ENCODE measurements at regions not wholly inside any gene's neighbourhood (a gene's known extent, or its start where the extent isn't known, plus 50 kb on each side); places are given as distances from the start of the nearest gene placed in this dataset.
"Not testable (repeated sequence)": the region's sequence is repeated elsewhere in the genome, so short reads cannot be mapped to it uniquely, and the experiment has no call there.

GRCh38 chr5:87042554-87042953, 225.1 kb upstream of the RASA1 start:
- intact Hi-C loops (cut with micrococcal nuclease): no loop called here
- Mint-ChIP-seq H3K27ac (no peak overlapping the region), H3K9me3 (peaks cover 2% of the 10 kb centered on the region), H3K4me1 (ENCODE audit: low read depth) (no peaks in the 10 kb centered on the region), H3K4me3 (no peak overlapping the region), H3K27me3 (ENCODE audit: low read depth) (peaks cover 4% of the 10 kb centered on the region), H3K36me3 (ENCODE audit: low read depth) (peaks cover 1% of the 10 kb centered on the region)
- CTCF ChIA-PET: interaction anchor here (1.1 kb wide), 1 partner anchor 108 kb away, joined by 3 read pairs; no protein-coding TSS in a partner anchor
- DNase-seq: no peak

GRCh38 chr5:87048156-87048555, 219.5 kb upstream of the RASA1 start:
- no peak overlapping the region for H3K4me3 Mint-ChIP-seq
- CTCF ChIA-PET: no interaction called here
- peaks cover 8% of the 10 kb centered on the region for H3K9me3 Mint-ChIP-seq
- intact Hi-C loops (cut with micrococcal nuclease): loop anchor here (1.0 kb wide), 1 partner anchor 352 kb away; no protein-coding TSS in a partner anchor
- no peaks in the 10 kb centered on the region for H3K27me3 Mint-ChIP-seq (ENCODE audit: low read depth)
- H3K36me3 Mint-ChIP-seq (ENCODE audit: low read depth): no peaks in the 10 kb centered on the region
- H3K27ac Mint-ChIP-seq: no peak overlapping the region
- no peak for DNase-seq
- no peaks in the 10 kb centered on the region for H3K4me1 Mint-ChIP-seq (ENCODE audit: low read depth)

- DNase-seq; H3K4me1 Mint-ChIP-seq (ENCODE audit: low read depth); H3K4me3 Mint-ChIP-seq; H3K36me3 Mint-ChIP-seq (ENCODE audit: low read depth); H3K27ac Mint-ChIP-seq; intact Hi-C loops (cut with micrococcal nuclease); CTCF ChIA-PET; H3K27me3 Mint-ChIP-seq (ENCODE audit: low read depth); H3K9me3 Mint-ChIP-seq: not testable (repeated sequence)
Observed at GRCh38 chr5:87049012-87049411, 218.7 kb upstream of the RASA1 start.

GRCh38 chr5:87051502-87052113, 216.1 kb upstream of the RASA1 start:
- intact Hi-C loops (cut with micrococcal nuclease): no loop called here
- CTCF ChIA-PET: no interaction called here
- Mint-ChIP-seq H3K27ac (no peak overlapping the region), H3K4me1 (ENCODE audit: low read depth) (no peaks in the 10 kb centered on the region), H3K9me3 (peaks cover 8% of the 10 kb centered on the region), H3K27me3 (ENCODE audit: low read depth) (no peaks in the 10 kb centered on the region), H3K4me3 (no peak overlapping the region), H3K36me3 (ENCODE audit: low read depth) (no peaks in the 10 kb centered on the region)
- DNase-seq: no peak

- Mint-ChIP-seq H3K27me3 (ENCODE audit: low read depth) (no peaks in the 10 kb centered on the region), H3K27ac (no peak overlapping the region), H3K9me3 (peaks cover 7% of the 10 kb centered on the region), H3K4me3 (no peak overlapping the region), H3K36me3 (ENCODE audit: low read depth) (no peaks in the 10 kb centered on the region), H3K4me1 (ENCODE audit: low read depth) (no peaks in the 10 kb centered on the region)
- DNase-seq: no peak
- CTCF ChIA-PET: no interaction called here
- intact Hi-C loops (cut with micrococcal nuclease): no loop called here
Observed at GRCh38 chr5:87053146-87053545, 214.5 kb upstream of the RASA1 start.

- no peaks in the 10 kb centered on the region for H3K27me3 Mint-ChIP-seq (ENCODE audit: low read depth)
- H3K9me3 Mint-ChIP-seq: peaks cover 3% of the 10 kb centered on the region
- H3K27ac Mint-ChIP-seq: no peak overlapping the region
- no peak for DNase-seq
- H3K4me1 Mint-ChIP-seq (ENCODE audit: low read depth): no peaks in the 10 kb centered on the region
- CTCF ChIA-PET: no interaction called here
- H3K4me3 Mint-ChIP-seq: no peak overlapping the region
- peaks cover 2% of the 10 kb centered on the region for H3K36me3 Mint-ChIP-seq (ENCODE audit: low read depth)
- intact Hi-C loops (cut with micrococcal nuclease): no loop called here
Observed at GRCh38 chr5:87054821-87055220, 212.9 kb upstream of the RASA1 start.

- intact Hi-C loops (cut with micrococcal nuclease): no loop called here
- no peak overlapping the region for H3K4me3 Mint-ChIP-seq
- H3K9me3 Mint-ChIP-seq: peaks cover 13% of the 10 kb centered on the region
Observed at GRCh38 chr5:87061046-87061445, 206.6 kb upstream of the RASA1 start.

GRCh38 chr5:87069311-87069710, 198.4 kb upstream of the RASA1 start:
- no peak for DNase-seq
- Mint-ChIP-seq H3K27ac (no peak overlapping the region), H3K9me3 (no peaks in the 10 kb centered on the region), H3K36me3 (ENCODE audit: low read depth) (no peaks in the 10 kb centered on the region), H3K4me1 (ENCODE audit: low read depth) (peaks cover 6% of the 10 kb centered on the region), H3K4me3 (no peak overlapping the region), H3K27me3 (ENCODE audit: low read depth) (no peaks in the 10 kb centered on the region)
- intact Hi-C loops (cut with micrococcal nuclease): no loop called here
- CTCF ChIA-PET: no interaction called here

More at GRCh38 chr5:87061046-87061445, 206.6 kb upstream of the RASA1 start:
- CTCF ChIA-PET: no interaction called here
- Mint-ChIP-seq H3K4me1 (ENCODE audit: low read depth) (no peaks in the 10 kb centered on the region), H3K27me3 (ENCODE audit: low read depth) (no peaks in the 10 kb centered on the region), H3K36me3 (ENCODE audit: low read depth) (peaks cover 6% of the 10 kb centered on the region), H3K27ac (no peak overlapping the region)
- no peak for DNase-seq

GRCh38 chr5:87069974-87070608, 197.6 kb upstream of the RASA1 start:
- Mint-ChIP-seq H3K27me3 (ENCODE audit: low read depth) (no peaks in the 10 kb centered on the region), H3K4me3 (no peak overlapping the region), H3K9me3 (no peaks in the 10 kb centered on the region), H3K36me3 (ENCODE audit: low read depth) (no peaks in the 10 kb centered on the region), H3K4me1 (ENCODE audit: low read depth) (peaks cover 14% of the 10 kb centered on the region), H3K27ac (no peak overlapping the region)
- CTCF ChIA-PET: no interaction called here
- DNase-seq: peak; percentile 10
- intact Hi-C loops (cut with micrococcal nuclease): loop anchor here (5.0 kb wide), 1 partner anchor 312 kb away; no protein-coding TSS in a partner anchor

- intact Hi-C loops (cut with micrococcal nuclease): loop anchor here (5.0 kb wide), 1 partner anchor 308 kb away; no protein-coding TSS in a partner anchor
- CTCF ChIA-PET: interaction anchor here (1.7 kb wide), 1 partner anchor 326 kb away, joined by 4 read pairs; no protein-coding TSS in a partner anchor
- Mint-ChIP-seq H3K27me3 (ENCODE audit: low read depth) (no peaks in the 10 kb centered on the region), H3K4me3 (no peak overlapping the region), H3K4me1 (ENCODE audit: low read depth) (peaks cover 22% of the 10 kb centered on the region), H3K36me3 (ENCODE audit: low read depth) (no peaks in the 10 kb centered on the region), H3K27ac (no peak overlapping the region), H3K9me3 (no peaks in the 10 kb centered on the region)
- DNase-seq: no peak
Observed at GRCh38 chr5:87074072-87074471, 193.6 kb upstream of the RASA1 start.

GRCh38 chr5:87074934-87075541, 192.6 kb upstream of the RASA1 start:
- Mint-ChIP-seq H3K9me3 (no peaks in the 10 kb centered on the region), H3K27ac (no peak overlapping the region), H3K36me3 (ENCODE audit: low read depth) (no peaks in the 10 kb centered on the region), H3K27me3 (ENCODE audit: low read depth) (no peaks in the 10 kb centered on the region), H3K4me3 (no peak overlapping the region), H3K4me1 (ENCODE audit: low read depth) (peaks cover 24% of the 10 kb centered on the region)
- intact Hi-C loops (cut with micrococcal nuclease): loop anchor here (5.0 kb wide), 1 partner anchor 307 kb away; no protein-coding TSS in a partner anchor
- CTCF ChIA-PET: interaction anchor here (0.6 to 1.7 kb wide), 3 partner anchors 42 to 1227 kb away, joined by 3 to 4 read pairs (median 3); no protein-coding TSS in a partner anchor
- peak; percentile 17 for DNase-seq

GRCh38 chr5:87076411-87076810, 191.3 kb upstream of the RASA1 start:
- no peak for DNase-seq
- Mint-ChIP-seq H3K4me1 (ENCODE audit: low read depth) (peaks cover 30% of the 10 kb centered on the region), H3K27ac (no peak overlapping the region), H3K27me3 (ENCODE audit: low read depth) (no peaks in the 10 kb centered on the region), H3K9me3 (no peaks in the 10 kb centered on the region), H3K36me3 (ENCODE audit: low read depth) (no peaks in the 10 kb centered on the region), H3K4me3 (no peak overlapping the region)
- CTCF ChIA-PET: no interaction called here
- intact Hi-C loops (cut with micrococcal nuclease): no loop called here

- intact Hi-C loops (cut with micrococcal nuclease): no loop called here
- H3K4me1 Mint-ChIP-seq (ENCODE audit: low read depth): peaks cover 35% of the 10 kb centered on the region
- H3K27me3 Mint-ChIP-seq (ENCODE audit: low read depth): no peaks in the 10 kb centered on the region
- no peak overlapping the region for H3K4me3 Mint-ChIP-seq
- no peaks in the 10 kb centered on the region for H3K9me3 Mint-ChIP-seq
- H3K36me3 Mint-ChIP-seq (ENCODE audit: low read depth): no peaks in the 10 kb centered on the region
- no peak for DNase-seq
- CTCF ChIA-PET: no interaction called here
- no peak overlapping the region for H3K27ac Mint-ChIP-seq
Observed at GRCh38 chr5:87076931-87077330, 190.8 kb upstream of the RASA1 start.
